ENCODE measurements at regions not wholly inside any gene's neighbourhood (a gene's known extent, or its start where the extent isn't known, plus 50 kb on each side); places are given as distances from the start of the nearest gene placed in this dataset.

DNA sequence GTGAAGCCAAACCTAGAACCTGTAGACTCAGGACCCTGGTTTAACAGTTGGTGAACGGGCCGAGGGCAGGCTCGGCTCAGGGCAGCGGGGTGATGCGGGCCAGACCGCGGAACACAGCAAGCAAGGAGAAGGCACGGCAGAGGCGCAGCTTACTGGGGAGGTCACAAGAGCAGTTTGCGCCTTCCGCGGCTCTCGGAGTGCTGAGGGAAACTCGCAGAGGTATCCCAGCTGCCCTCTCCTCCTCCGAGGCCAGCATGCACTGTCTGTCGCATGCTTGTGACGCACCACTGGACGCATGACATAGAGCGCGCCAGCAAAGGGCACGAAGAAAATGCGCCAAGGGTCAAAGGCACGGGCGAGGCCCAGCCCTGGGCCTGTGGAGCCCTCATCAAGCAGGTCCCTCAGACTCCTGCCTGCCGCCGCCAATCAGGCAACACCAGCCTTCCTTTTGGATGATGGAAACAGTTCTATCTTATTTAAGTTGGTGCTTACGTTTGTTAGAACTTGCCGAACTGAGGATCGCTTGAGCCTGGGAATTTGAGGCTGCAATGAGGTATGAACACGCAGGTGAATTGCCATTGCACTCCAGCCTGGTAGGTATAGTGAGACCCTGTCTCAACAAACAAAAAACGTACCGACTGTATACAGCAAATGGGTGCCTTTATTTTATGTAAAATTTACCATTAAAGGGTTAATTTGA lies 574.3 kb upstream of the GHITM start:
- DNase-seq (ENCODE audit: low read depth in 4 of 4, low spot score in 1 of 4), result no peak

DNA sequence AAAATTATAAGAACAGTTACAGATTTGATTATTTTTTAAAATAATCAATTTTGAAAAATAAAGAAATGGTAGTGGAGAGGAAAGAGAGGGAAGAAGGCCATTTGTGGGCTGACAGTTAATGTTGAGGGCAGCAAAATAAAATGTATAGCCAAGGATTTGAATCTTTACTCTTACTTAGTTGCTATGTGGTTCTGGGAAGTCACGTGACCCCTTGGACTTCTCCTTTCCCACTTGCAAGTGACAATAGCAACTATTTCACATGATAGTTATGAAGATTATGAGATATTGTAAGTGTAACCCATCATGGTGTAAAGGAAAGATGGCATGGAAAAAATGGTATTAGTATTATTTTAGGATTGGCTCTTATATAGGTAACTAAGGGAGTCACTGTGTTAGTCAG lies 567.3 kb upstream of the GHITM start:
- no peak for DNase-seq (ENCODE audit: low read depth in 4 of 4, low spot score in 1 of 4)

DNA sequence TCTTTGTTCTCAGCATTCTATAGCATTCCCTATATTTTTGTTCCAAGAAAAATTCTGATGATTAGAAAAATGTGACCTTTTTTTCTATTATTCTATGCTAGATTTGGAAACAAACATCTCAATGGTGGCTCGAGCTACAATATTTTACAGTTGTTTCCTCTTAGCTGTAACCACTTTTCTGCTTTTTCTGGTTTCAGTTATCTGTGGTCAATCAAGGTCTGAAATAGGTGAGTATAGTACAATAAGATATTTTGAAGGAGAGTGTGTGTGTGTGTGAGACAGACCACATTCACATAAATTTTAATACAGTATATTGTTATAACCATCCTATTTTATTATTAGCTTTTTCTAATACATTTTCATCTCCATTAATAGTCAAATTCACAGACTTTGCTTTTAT lies 564.5 kb upstream of the GHITM start:
- DNase-seq (ENCODE audit: low read depth in 4 of 4, low spot score in 1 of 4), result no peak

DNA sequence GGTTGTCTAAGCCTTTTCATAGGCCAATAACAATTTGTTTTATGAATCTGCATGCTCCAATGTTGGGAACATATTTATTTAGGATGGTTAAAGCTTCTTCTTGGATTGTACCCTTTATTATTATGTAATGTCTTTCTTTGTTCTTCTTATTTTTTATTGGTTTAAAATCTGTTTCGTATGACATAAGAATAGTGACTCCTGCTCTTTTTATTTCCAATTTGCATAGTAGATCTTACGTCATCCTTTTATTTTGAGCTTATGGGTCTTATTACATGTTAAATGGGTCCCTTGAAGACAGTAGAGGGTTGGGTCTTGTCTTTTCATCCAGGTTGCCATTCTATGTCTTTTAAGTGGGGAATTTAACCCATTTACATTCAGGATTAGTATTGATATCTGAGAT lies 561.9 kb upstream of the GHITM start:
- DNase-seq (ENCODE audit: low read depth in 4 of 4, low spot score in 1 of 4), result no peak

DNA sequence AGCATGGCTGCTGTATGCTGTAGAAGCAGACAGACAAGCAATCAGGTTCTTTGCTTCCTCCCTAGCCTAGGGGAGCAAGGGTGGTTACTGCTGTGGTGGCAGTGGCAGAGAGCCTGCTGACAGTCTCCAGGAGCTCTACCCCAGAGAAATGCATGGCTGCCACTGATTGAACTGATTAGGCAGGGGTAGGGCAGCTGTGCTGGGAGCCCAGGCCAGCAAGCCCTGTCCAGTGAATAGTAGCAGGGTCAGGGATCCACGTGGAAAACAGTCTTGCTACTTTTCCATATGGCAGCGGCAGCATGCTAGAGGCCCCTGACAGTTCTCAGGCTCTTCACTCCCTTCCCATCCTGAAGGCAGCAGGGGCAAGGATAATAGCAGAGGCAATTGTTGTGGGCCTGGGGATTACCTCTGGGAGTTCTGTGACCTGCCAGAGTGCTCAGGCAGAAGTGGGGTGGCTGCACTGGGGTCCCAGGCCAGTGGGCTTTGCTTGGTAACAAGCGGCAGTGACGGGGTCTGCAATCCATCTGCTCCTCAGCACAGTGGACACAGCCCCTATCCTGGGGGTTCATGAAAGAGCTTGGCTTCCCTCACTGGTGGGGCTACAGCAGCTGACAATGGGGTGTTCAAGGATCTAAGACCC lies 558.8 kb upstream of the GHITM start:
- DNase-seq (ENCODE audit: low read depth in 4 of 4, low spot score in 1 of 4), result no peak

DNA sequence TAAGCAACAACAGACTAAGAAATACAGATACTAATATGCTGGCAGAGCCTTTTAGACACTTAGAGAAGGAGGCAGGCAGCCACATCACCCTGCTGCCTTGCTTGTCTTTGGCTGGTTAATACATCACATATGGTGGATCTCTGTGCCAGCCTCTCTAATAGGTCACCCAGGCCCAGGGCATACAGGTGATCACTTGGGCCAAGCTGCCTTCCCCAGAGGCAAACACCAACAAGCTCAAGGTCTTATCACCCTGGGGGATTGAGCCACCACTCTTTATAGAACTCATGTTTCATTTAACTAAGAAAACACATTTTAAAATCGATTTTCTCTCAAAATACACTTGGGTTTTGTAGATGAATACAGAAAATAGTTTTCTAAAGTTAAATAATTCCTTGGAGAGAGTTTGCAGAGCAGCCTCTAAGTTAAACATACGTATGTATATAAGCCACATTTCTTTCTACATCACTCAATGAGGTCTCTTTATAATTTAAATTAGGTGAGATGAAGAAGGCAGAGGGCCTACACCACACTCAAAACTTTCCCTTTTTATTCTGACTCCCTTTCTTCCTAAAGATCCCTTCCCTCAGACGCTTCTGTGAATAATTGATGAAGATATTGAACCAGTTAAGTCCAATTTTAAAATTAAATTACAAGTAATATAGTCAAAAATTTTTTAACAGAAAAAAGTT lies 556.8 kb upstream of the GHITM start:
- DNase-seq (ENCODE audit: low read depth in 4 of 4, low spot score in 1 of 4), result no peak

DNA sequence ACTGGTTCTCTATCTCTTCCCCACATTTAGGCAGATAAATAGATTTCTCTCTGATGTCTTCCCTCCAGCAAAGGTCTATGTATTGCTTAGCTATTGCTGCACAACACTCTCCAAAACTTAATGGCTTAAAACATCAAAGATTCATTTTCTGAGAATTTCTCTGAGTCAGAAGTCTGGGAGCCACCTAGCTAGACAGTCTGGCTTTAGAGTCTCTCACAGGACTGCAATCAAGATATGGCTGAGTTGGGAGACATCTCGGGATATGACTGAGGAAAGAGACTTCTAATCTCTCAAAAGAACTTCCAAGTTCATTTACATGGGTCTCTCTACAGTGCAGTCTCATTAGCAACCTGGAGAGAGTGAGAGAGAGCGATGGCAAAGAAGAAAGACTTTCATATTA lies 553.6 kb upstream of the GHITM start:
- DNase-seq (ENCODE audit: low read depth in 4 of 4, low spot score in 1 of 4), result no peak

DNA sequence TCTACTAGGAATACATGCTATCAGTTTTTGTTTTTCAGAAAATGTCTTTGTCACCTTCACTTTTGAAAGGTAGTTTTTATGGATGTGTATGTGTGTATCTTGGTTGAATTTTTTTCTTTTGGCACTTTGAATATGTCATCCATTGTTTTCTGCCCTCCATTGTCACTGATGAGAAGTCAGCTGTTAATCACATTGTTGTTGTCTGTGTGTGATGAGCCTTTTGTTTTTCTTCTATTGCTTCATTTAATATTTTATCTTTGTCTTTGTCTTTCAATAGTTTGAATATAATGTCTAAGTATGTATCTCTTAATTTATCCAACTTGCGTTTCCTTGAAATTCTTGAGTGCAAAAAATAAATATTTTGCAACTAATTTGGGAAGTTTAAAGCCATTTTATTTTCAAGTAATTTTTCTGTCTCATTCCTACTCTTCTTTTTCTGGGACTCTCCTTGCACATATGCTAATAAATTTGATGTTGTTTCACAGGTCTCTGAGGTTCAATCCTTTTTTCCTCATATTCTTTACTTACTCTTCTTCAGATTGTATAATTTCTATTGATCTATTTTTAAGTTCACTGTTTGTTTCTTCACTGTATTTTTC lies 546.9 kb upstream of the GHITM start:
- DNase-seq (ENCODE audit: low read depth in 4 of 4, low spot score in 1 of 4), result no peak

DNA sequence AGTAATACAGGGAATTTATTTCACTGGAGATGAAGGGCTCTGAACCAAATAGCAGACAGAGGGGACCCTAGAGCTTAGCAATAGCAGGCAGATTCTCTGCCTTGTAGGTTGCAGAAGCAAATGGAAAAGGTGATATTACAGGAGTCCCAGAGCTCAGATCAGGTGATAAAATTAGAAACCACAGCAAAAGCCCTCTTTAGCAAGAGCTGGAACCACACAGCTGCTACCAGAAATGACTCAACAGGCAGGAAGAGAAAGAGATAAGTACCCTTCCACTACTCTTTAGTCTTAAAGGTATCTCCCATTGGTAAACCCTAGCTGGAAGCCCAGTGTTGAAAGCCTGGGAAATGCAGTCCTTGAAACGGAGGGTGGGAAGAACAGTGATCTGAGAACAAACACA lies 535.6 kb upstream of the GHITM start:
- DNase-seq (ENCODE audit: low read depth in 4 of 4, low spot score in 1 of 4), result no peak

DNA sequence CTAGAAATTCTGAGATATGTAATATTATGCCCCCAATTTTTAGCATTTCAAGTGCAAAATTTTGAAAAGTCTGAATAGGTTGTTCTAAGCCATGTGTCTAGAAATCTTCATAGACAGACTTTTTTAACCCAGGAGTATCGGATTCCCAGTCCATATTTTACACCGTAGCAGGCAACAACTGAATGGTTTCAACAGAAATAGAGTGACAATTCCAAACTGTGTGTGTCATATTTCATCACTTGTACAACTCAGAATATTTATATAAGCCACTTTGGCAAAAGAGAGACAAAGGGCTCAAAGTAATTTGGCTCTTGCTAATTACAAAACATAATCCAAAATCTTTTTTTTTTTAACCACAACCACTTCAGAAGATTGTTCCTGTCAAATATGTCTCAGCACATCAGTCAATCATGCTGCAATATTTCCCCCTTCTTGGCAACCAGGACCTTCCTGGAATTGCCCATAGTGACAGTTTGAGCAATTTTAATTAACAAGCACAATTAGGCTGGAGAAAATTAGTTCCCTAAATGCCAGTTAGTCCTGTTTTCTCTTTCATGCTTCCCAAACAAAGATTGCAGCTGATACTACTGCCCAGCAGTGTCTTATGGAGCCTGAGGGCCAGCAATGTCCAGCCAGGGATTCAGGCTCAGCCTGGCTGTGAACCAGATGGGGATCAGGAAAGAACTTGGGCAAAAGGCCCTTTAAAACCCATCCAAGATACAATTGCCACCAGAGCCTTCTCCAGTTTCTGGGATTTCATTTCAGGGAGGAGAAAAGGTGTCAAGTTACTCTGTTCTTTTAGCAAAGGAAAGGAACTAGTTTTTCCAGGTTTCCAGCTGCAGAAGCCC lies 533.3 kb upstream of the GHITM start:
- no peak for DNase-seq (ENCODE audit: low read depth in 4 of 4, low spot score in 1 of 4)

DNA sequence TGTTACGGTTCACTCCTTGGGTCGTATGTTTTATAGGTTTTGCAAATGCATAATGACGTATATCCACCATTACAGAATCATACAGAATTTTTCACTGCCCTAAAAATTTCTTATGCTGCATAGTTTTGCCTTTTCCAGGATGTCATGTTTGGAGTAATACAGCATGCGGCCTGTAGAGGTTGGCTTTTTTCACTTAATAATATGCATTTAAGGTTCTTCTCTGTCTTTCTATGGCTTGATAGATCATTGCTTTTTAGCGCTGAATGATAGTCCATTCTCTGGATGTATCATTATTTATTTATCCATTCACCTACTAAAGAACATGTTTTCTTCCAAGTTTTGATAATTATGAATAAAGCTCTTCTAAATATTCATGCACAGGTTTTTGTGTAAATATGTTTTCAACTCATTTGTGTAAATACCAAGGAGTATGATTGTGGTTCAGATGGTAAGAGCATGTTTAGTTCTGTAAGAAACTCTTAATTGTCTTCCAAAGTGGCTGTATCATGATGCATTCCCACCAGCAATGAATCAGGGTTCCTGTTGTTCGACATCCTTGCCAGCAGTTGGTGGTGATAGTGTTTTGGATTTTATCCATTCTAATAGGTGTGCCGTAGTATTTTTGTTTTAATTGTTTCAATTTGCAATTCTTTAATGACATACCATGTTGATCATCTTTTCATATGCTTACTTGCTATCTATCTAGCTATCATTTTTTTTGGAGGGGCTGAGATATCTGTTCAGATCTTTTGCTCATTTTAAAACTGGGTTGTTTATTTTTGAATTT lies 531.2 kb upstream of the GHITM start:
- no peak for DNase-seq (ENCODE audit: low read depth in 4 of 4, low spot score in 1 of 4)

DNA sequence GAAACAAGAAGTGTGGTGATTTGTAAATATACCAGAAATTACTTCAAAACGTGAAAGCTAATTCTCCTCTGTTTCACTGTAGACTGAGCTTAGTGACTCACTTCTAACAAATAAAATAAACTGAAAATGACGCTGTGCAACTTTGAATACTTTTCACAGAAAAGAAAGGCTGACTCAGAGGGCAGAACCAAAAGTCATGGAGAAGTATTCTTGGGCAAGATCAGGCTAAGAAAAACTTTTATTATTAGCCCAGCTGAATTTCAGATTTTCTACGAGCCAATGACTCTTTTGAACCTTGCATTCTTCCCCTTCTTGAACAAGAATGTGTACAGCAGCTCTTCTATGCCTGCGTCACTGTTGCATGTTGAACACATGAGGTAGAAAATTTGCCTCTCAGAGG lies 527.3 kb upstream of the GHITM start:
- DNase-seq (ENCODE audit: low read depth in 4 of 4, low spot score in 1 of 4), result no peak

DNA sequence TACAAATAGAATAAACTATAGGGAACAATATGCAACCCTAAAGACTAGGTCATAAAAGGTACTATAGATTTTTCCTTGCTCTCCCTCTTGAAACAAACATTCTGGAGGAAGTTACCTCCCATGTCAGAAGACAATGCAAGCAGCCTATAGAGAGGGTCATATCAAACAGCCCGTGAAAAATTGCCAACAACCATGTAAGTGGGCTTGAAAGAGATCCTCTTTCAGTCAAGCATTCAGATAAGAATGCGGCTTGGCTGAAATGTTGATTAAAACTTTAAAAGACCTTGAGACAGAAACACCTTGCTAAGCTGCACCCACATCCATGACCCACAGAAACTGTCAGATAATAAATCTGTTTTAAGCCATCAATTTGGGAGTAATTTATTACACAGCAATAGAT lies 526.6 kb upstream of the GHITM start:
- DNase-seq (ENCODE audit: low read depth in 4 of 4, low spot score in 1 of 4), result no peak

DNA sequence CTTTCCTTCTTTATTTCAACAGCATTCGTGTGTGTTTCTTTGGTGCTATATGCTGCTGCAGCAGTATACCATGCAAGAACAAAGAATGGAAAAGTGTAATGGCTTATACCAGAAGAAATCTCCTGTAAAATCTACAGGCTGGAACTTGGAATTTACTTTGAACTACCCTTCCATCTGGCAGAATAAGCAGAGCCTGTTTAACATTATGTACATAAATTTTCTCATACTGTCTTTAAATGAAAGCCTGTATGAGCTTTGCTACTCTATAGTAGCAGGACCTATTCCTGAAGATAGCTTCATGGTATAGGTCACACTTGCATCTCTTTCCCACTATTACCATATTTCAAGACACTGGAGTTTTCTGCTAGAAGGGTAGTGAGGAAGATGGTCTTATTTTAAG lies 522.1 kb upstream of the GHITM start:
- no peak for DNase-seq (ENCODE audit: low read depth in 4 of 4, low spot score in 1 of 4)

DNA sequence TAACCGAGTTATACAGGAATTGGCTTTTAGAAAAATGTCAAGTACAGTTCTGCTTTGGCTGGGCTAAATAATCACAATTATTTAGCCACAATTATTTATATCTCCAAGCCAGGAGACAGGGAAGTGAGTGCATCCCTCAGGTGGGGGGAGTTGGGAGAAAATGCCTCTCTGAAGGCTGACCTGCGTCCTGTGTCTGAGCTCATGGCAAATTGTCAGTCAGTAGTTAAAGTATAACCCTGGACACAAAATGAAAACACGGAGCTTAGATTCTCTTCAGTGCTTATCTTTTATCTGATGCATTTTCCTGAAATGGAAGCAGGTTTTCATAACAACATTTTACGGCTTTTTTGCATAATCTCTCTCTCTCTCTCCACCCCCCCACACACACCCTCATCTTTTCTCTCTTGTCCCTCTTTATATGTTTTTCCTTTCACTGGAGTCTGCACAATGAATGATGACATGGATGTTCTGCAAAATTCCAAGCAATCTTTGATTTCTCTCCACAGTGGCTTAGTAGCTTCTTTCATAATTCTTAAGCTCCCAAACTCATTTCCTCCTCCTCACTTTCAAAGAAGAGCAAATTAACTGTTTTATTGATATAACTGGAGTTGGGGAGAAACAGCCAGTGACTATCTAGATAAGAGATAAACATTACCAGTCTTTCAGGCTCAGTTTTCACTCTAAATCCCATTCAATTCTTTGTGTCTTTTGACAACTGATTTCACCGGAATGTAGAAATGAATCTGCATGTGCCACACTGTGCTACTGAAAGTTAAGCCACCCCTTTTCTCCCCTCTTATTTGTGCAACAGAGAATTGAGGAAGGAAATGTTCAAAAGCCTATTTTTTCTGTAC lies 521.4 kb upstream of the GHITM start:
- no peak for DNase-seq (ENCODE audit: low read depth in 4 of 4, low spot score in 1 of 4)

DNA sequence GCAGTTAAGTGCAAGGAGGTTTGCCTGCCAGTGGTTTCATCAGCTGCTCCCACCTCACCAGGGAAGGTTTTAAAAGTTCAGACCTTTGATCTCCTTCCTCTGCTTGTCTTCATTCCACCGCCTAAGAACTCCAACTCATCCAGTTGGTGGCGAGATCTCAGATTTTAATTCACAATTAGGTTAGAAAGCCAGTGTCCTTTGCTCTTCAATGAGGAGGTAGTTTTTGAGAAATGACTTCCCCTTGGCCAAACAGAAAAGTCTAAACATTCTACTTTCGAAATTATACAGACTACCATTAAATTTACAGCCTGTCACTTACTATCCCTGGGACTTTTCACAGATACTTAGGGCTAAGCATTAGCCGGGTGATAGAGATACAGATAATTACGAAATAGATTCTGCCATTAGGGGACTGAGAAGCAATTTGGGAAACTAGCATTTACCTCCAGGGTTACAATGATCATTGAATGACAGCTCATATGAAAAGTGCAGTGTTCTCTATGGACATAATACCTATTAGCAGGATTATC lies 513.4 kb upstream of the GHITM start:
- no peak for DNase-seq (ENCODE audit: low read depth in 4 of 4, low spot score in 1 of 4)

DNA sequence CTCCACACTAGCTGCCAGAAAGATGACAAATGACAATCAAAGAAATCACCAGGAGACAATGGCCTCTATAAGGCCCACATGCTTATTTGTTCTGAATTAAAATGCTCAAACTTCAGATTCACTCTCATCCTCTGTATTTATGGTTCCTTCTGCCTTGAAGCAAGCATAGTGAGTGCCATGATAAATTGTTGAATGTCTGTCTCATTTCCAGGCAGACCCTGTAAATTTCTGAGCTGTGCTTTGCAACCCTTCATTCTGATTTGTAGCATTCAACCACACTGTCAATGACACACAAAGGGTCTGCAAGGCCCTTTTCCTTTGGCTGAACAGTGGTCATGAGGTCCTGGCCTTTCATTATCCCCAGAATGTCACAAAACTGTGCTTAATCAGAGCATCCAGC lies 506.6 kb upstream of the GHITM start:
- no peak for DNase-seq (ENCODE audit: low read depth in 4 of 4, low spot score in 1 of 4)

DNA sequence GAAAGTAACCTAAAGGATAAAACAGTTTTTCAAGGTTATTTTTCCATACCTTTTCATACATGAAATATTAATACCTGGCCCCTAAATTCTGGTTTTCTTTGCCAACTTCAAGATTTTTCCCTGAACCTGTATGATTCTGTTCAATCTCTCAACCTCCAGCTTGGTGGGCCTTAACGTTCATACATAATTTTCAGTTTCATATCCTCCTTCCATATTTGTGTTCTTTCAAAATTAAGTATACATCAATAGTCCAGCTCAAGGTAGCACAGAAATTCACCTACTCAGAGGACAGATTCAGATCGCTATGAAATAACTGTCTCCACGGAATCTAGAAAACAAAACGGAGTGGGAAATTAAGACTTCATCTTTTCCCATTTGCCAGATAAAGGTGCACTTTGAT lies 505.8 kb upstream of the GHITM start:
- DNase-seq (ENCODE audit: low read depth in 4 of 4, low spot score in 1 of 4), result no peak

DNA sequence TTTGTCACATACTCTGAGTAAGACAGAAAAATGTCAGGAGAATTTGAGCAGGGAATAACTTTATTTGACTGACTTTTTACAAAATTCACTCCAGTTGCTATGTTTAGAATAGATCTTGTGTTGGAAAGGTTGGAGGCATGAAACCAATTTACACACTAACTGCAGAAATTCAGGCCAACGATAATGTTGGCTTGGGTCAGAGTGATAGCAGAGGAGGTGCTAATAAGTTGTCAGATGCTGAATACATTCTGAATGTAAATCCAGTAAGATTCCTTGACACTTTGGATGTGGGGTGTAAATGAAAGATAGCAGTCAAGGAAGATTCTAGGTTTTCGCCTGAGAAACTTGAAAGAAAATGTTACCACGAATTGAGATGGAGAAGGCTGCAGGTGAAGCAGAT lies 502.5 kb upstream of the GHITM start:
- no peak for DNase-seq (ENCODE audit: low read depth in 4 of 4, low spot score in 1 of 4)
